Peyer's patch (tissue), 4 donors: ENCODE measurements at regions not wholly inside any gene's neighbourhood (a gene's known extent, or its start where the extent isn't known, plus 50 kb on each side); places are given as distances from the start of the nearest gene placed in this dataset.

Experiments used
- DNase-seq, 3 donors: peaks; one replicate each; pipeline ENCODE4 v3.0.0-alpha.2; 2017 to 2019
- H3K27ac ChIP-seq, 4 donors: fragments of 200-600 bp; sonication (generic); one replicate each; pipeline ENCODE4 v1.5.1; 2016 to 2019
- H3K27me3 ChIP-seq, 2 donors: fragments of 200-600 bp; sonication (generic); one replicate each; pipeline ENCODE4 v1.5.1; 2019
- H3K36me3 ChIP-seq, 3 donors: fragments of 200-600 bp; sonication (generic); one replicate each; pipeline ENCODE4 v1.5.1; 2016 to 2019
- H3K4me1 ChIP-seq, 4 donors: fragments of 200-600 bp; sonication (generic); one replicate each; pipeline ENCODE4 v1.5.1; 2016 to 2019
- H3K4me3 ChIP-seq, 4 donors: fragments of 200-600 bp; sonication (generic); 1 replicate in 3 of 4; 2 replicates in 1 of 4; pipeline ENCODE4 v1.5.1; 2016 to 2019; ENCODE audit warnings: mild to moderate bottlenecking in 1 of 4
- H3K9me3 ChIP-seq, 4 donors: fragments of 200-600 bp; sonication (generic); one replicate each; pipeline ENCODE4 v1.5.1; 2016 to 2019; ENCODE audit warnings: mild to moderate bottlenecking in 1 of 4
- POLR2A ChIP-seq, 2 donors: fragments of 450-650 bp; IDR thresholded peaks; one replicate each; pipeline ENCODE4 v1.5.1; 2017; ENCODE audit warnings: antibody characterized with exemption in 2 of 2, mild to moderate bottlenecking in 2 of 2, moderate library complexity in 2 of 2
- TF ChIP-seq, protein P1 (sequence below), 6 experiments: fragments of 450-650 bp in 4 of 6; fragments of 200-600 bp in 2 of 6; sonication (generic) in 1 of 6; IDR thresholded peaks; one replicate each; pipeline ENCODE4 v1.5.1; 2017 to 2019; ENCODE audit warnings: antibody characterized with exemption in 6 of 6, mild to moderate bottlenecking in 3 of 6, moderate library complexity in 1 of 6

- no peak for TF ChIP-seq POLR2A (IDR thresholded peaks at IDR 0.05)
- TF ChIP-seq, protein P1, sequence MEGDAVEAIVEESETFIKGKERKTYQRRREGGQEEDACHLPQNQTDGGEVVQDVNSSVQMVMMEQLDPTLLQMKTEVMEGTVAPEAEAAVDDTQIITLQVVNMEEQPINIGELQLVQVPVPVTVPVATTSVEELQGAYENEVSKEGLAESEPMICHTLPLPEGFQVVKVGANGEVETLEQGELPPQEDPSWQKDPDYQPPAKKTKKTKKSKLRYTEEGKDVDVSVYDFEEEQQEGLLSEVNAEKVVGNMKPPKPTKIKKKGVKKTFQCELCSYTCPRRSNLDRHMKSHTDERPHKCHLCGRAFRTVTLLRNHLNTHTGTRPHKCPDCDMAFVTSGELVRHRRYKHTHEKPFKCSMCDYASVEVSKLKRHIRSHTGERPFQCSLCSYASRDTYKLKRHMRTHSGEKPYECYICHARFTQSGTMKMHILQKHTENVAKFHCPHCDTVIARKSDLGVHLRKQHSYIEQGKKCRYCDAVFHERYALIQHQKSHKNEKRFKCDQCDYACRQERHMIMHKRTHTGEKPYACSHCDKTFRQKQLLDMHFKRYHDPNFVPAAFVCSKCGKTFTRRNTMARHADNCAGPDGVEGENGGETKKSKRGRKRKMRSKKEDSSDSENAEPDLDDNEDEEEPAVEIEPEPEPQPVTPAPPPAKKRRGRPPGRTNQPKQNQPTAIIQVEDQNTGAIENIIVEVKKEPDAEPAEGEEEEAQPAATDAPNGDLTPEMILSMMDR (IDR thresholded peaks at IDR 0.05), result no peak
- H3K4me3 ChIP-seq, result no peak overlapping the region
- no peaks in the 10 kb centered on the region for H3K9me3 ChIP-seq
- no peaks in the 10 kb centered on the region for H3K27me3 ChIP-seq
- H3K27ac ChIP-seq, result no peak overlapping the region
- no peaks in the 10 kb centered on the region for H3K4me1 ChIP-seq
- no peaks in the 10 kb centered on the region for H3K36me3 ChIP-seq
- no peak for DNase-seq
Observed at GRCh38 chr13:112217431-112217830, 150.5 kb downstream of the SOX1 start.

- TF ChIP-seq, protein P1 (IDR thresholded peaks at IDR 0.05), result no peak
- no peak for TF ChIP-seq POLR2A (IDR thresholded peaks at IDR 0.05)
- Histone ChIP-seq H3K36me3 (no peaks in the 10 kb centered on the region), H3K27me3 (no peaks in the 10 kb centered on the region), H3K4me3 (no peak overlapping the region), H3K27ac (no peak overlapping the region), H3K9me3 (no peaks in the 10 kb centered on the region), H3K4me1 (no peaks in the 10 kb centered on the region)
- DNase-seq, result no peak
Observed at GRCh38 chr13:112218416-112218815, 151.5 kb downstream of the SOX1 start.

GRCh38 chr13:112219740-112220139 is 152.8 kb downstream of the SOX1 start:
- no peaks in the 10 kb centered on the region for H3K27me3 ChIP-seq
- no peaks in the 10 kb centered on the region for H3K4me1 ChIP-seq
- no peak overlapping the region for H3K4me3 ChIP-seq
- H3K9me3 ChIP-seq, result no peaks in the 10 kb centered on the region
- no peak for TF ChIP-seq POLR2A (IDR thresholded peaks at IDR 0.05)
- TF ChIP-seq, protein P1 (IDR thresholded peaks at IDR 0.05), result no peak
- no peak overlapping the region for H3K27ac ChIP-seq
- DNase-seq, result no peak
- no peaks in the 10 kb centered on the region for H3K36me3 ChIP-seq

DNA sequence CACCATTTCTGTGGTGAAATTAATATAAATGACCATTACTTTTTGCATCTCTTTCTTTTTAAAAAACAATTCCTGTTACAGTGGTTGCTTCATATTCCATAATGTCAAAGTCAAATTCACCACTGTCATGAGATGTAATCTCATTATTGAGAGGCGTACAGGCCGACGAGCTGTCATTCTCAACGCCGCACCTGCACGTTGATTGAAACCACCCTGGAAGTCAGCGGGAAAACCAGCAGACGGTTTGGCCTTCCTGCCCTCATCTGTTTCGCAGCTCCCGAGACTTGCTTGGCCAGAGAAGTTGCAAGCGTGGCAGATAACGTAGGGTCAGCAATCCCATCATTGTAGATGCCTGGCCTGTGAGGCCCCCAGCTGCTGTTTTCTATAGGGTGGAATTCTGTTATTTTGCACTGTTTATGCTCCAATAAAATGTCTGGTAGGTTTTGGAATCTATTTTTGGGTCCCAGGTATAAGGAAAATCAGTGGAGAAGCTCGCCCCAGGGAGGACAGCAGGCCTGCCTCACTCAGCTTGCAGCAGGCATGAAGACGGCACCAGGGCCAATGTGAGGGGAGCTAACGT is 153.4 kb downstream of the SOX1 start:
- TF ChIP-seq, protein P1 (IDR thresholded peaks at IDR 0.05), result no peak
- no peak for TF ChIP-seq POLR2A (IDR thresholded peaks at IDR 0.05)

GRCh38 chr13:112220925-112221324 is 154.0 kb downstream of the SOX1 start:
- TF ChIP-seq, protein P1 (IDR thresholded peaks at IDR 0.05), result no peak
- no peak for TF ChIP-seq POLR2A (IDR thresholded peaks at IDR 0.05)
- Histone ChIP-seq H3K4me1 (no peaks in the 10 kb centered on the region), H3K9me3 (no peaks in the 10 kb centered on the region), H3K27me3 (no peaks in the 10 kb centered on the region), H3K27ac (no peak overlapping the region), H3K4me3 (no peak overlapping the region), H3K36me3 (no peaks in the 10 kb centered on the region)
- DNase-seq, result no peak

More for the DNA sequence above, 153.4 kb downstream of the SOX1 start:
- H3K4me1 ChIP-seq, result no peaks in the 10 kb centered on the region
- H3K27me3 ChIP-seq, result no peaks in the 10 kb centered on the region
- no peaks in the 10 kb centered on the region for H3K9me3 ChIP-seq
- H3K4me3 ChIP-seq, result no peak overlapping the region
- no peaks in the 10 kb centered on the region for H3K36me3 ChIP-seq
- H3K27ac ChIP-seq, result no peak overlapping the region
- no peak for DNase-seq

DNA sequence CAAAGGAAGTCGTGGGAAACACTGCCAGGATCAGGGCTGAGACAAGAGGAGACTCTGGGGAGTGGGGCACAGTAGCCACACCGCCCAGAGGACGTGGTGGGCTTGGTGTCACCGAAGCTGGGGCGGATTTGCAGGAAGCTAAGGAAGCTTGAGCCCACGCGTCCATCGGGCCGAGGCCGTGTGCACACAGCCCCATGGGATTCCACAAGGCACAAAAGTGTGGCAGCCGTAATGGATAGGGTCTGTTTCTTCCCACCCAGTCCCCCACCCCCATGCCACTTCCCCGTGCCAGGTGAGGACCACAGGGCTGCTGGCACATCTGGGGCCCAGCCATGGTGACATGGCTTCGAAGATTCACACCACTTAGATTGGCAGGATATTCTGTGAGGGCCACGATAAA is 153.2 kb upstream of the SPACA7 start:
- DNase-seq, result peak in 1 of 3 donors; percentile 23
- Histone ChIP-seq H3K9me3 (no peaks in the 10 kb centered on the region), H3K27me3 (no peaks in the 10 kb centered on the region), H3K4me3 (no peak overlapping the region), H3K27ac (no peak overlapping the region), H3K36me3 (no peaks in the 10 kb centered on the region), H3K4me1 (no peaks in the 10 kb centered on the region)
- TF ChIP-seq, protein P1 (IDR thresholded peaks at IDR 0.05), result no peak
- TF ChIP-seq POLR2A (IDR thresholded peaks at IDR 0.05), result no peak
